Panc1 (cell line): ENCODE measurements at regions not wholly inside any gene's neighbourhood (a gene's known extent, or its start where the extent isn't known, plus 50 kb on each side); places are given as distances from the start of the nearest gene placed in this dataset.

Experiments
- ATAC-seq: fragments of 200-7000 bp; cut with Tn5 transposase; 2 replicates; pipeline ENCODE4 v1.9.1; 2020; ENCODE audit warnings: mild to moderate bottlenecking, moderate library complexity
- BruUV-seq: library from RNA; stranded (reverse); fragments of 400-500 nt; replicated peaks from 2 replicates; lab custom pipeline; 2021; lab: Mats Ljungman, UMichigan
- CTCF ChIA-PET: fragments of 300-600 bp; sonication (Branson Sonifier 250); formaldehyde crosslinking; loops from one replicate; lab custom pipeline; 2022; ENCODE audit warnings: antibody characterized with exemption; lab: Charles Lee
- POLR2A ChIA-PET: fragments of 300-600 bp; sonication (Branson Sonifier 250); formaldehyde crosslinking; loops from one replicate; lab custom pipeline; 2022; ENCODE audit warnings: antibody characterized with exemption; lab: Charles Lee
- DNase-seq: peaks from one replicate; pipeline ENCODE4 v3.0.0-alpha.2; 2010; ENCODE audit warnings: low read depth, low spot score
- H3K27ac ChIP-seq: 2 replicates; pipeline ENCODE4 v1.5.1; 2011; ENCODE audit warnings: mild to moderate bottlenecking, low read length, inconsistent platforms
- H3K27me3 ChIP-seq: fragments of 200-500 bp; sonication (Bioruptor generic); 2 replicates; pipeline ENCODE4 v1.6.0; 2014; ENCODE audit warnings: low read length, inconsistent platforms; ENCODE audit not compliant: control insufficient read depth, insufficient read depth
- H3K36me3 ChIP-seq: fragments of 200-500 bp; sonication (Bioruptor generic); 2 replicates; pipeline ENCODE4 v1.5.1; 2014; ENCODE audit warnings: inconsistent platforms, mild to moderate bottlenecking, low read length, moderate library complexity; ENCODE audit not compliant: control insufficient read depth, insufficient read depth
- H3K4me1 ChIP-seq: 2 replicates; pipeline ENCODE4 v1.5.1; 2011; ENCODE audit warnings: inconsistent platforms, mild to moderate bottlenecking, low read length, moderate library complexity; ENCODE audit not compliant: control insufficient read depth, insufficient read depth
- H3K4me3 ChIP-seq, 2 experiments: 2 replicates each; pipeline ENCODE4 v1.5.1; 2011 to 2012; ENCODE audit warnings: low read depth in 2 of 2, low read length in 2 of 2, mild to moderate bottlenecking in 2 of 2, inconsistent platforms in 1 of 2, moderate library complexity in 1 of 2
- H3K9me3 ChIP-seq: fragments of 200-500 bp; sonication (Bioruptor generic); 2 replicates; pipeline ENCODE4 v1.5.1; 2014; ENCODE audit warnings: low read depth, mild to moderate bottlenecking, inconsistent platforms, low read length, moderate library complexity; ENCODE audit not compliant: control insufficient read depth, insufficient read depth
- CTCF ChIP-seq: fragments of 450-650 bp; IDR thresholded peaks from 2 replicates; pipeline ENCODE4 v1.5.1; 2017; ENCODE audit warnings: mild to moderate bottlenecking
- POLR2AphosphoS5 ChIP-seq: IDR thresholded peaks from 2 replicates; pipeline ENCODE4 v1.6.1; 2012; ENCODE audit warnings: mild to moderate bottlenecking, low read depth, low read length, moderate library complexity
- REST ChIP-seq, 2 experiments: IDR thresholded peaks; 2 replicates each; pipeline ENCODE4 v1.6.1; 2011 to 2012; ENCODE audit warnings: low read depth in 2 of 2, control low read depth in 1 of 2, low read length in 1 of 2, mild to moderate bottlenecking in 1 of 2, moderate library complexity in 1 of 2; ENCODE audit not compliant: insufficient read depth in 1 of 2
- SIN3A ChIP-seq: IDR thresholded peaks from 2 replicates; pipeline ENCODE4 v1.6.1; 2012; ENCODE audit warnings: low read depth, mild to moderate bottlenecking, low read length, moderate library complexity, borderline replicate concordance; ENCODE audit not compliant: insufficient read depth
- TCF7L2 ChIP-seq: IDR thresholded peaks from 2 replicates; pipeline ENCODE4 v1.6.1; 2011; ENCODE audit warnings: mild to moderate bottlenecking, low read depth, low read length, inconsistent platforms
- in situ Hi-C: cut with HindIII; loops from 2 replicates; pipeline ENCODE4 v1.10.0; 2016; ENCODE audit warnings: low sequenced_read_pairs, low pct_unique_long_range_greater_than_20kb
- intact Hi-C: fragments of 100-400 bp; cut with micrococcal nuclease; formaldehyde crosslinking; loops from one replicate; pipeline ENCODE4 v1.10.0; 2022; ENCODE audit not compliant: unreplicated experiment

- BruUV-seq = no TSS peak
- POLR2A ChIA-PET = no interaction called here
- peak overlapping the region; percentile 36; the same call in 1 of the 2 replicates for H3K27ac ChIP-seq
- no peaks in the 10 kb centered on the region for H3K4me1 ChIP-seq
- H3K4me3 ChIP-seq = no peak overlapping the region
- CTCF ChIA-PET = no interaction called here
- no peaks in the 10 kb centered on the region for H3K36me3 ChIP-seq
- H3K27me3 ChIP-seq = no peaks in the 10 kb centered on the region
- no peak for TF ChIP-seq REST (IDR thresholded peaks at IDR 0.05; ENCODE audit: insufficient read depth in 1 of 2, low read depth in 2 of 2, low read length in 1 of 2)
- no peak for TF ChIP-seq SIN3A
- no peak for TF ChIP-seq TCF7L2
- TF ChIP-seq CTCF = no peak
- TF ChIP-seq POLR2AphosphoS5 = no peak
- intact Hi-C loops (no loop called here), in situ Hi-C loops (no loop called here)
- no peak for DNase-seq
- no peak for ATAC-seq
- H3K9me3 ChIP-seq = no peaks in the 10 kb centered on the region
Measured at GRCh38 chr3:177838766-177839350, 641.6 kb upstream of the TBL1XR1 start.

DNA sequence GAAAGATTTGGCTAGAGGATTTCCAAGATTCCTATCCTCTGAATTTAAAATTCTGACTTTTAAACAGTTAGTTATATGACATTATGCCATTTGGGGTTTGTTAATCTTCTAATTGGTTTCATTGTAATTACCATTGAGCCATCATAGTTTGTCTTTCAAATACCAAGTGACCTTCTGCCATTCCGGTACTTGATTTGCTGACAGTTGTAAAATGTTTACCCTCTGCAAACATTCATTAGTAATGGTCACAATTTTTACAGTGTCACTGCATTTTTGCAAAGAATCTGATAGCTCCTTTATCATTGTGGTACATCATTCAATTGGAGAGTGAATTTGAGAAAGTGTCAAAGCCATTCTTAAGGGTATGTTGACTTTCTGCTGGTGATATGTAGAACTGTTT lies 645.0 kb upstream of the TBL1XR1 start:
- no peak for ATAC-seq
- H3K27ac ChIP-seq = peak overlapping the region; percentile 35; the same call in 1 of the 2 replicates
- H3K4me3 ChIP-seq = no peak overlapping the region
- no peak for DNase-seq
- no peaks in the 10 kb centered on the region for H3K27me3 ChIP-seq
- no peaks in the 10 kb centered on the region for H3K9me3 ChIP-seq
- CTCF ChIA-PET = no interaction called here
- no peak for TF ChIP-seq CTCF
- TF ChIP-seq TCF7L2 = no peak
- TF ChIP-seq SIN3A = no peak
- no peak for TF ChIP-seq REST (IDR thresholded peaks at IDR 0.05; ENCODE audit: insufficient read depth in 1 of 2, low read depth in 2 of 2, low read length in 1 of 2)
- TF ChIP-seq POLR2AphosphoS5 = no peak
- intact Hi-C loops = no loop called here
- BruUV-seq = no TSS peak
- in situ Hi-C loops = no loop called here
- H3K4me1 ChIP-seq = no peaks in the 10 kb centered on the region
- no peaks in the 10 kb centered on the region for H3K36me3 ChIP-seq
- POLR2A ChIA-PET = no interaction called here
